Natural killer cell (primary cell): ENCODE measurements at regions not wholly inside any gene's neighbourhood (a gene's known extent, or its start where the extent isn't known, plus 50 kb on each side); places are given as distances from the start of the nearest gene placed in this dataset.

Experiments used
- ATAC-seq, 3 donors: fragments of 150-1000 bp in 2 of 3; fragments of 200-7000 bp in 1 of 3; cut with Tn5 transposase; 1 replicate in 1 of 3; 2 replicates in 2 of 3; pipeline ENCODE4 v1.10.0; 2021; ENCODE audit warnings: mild to moderate bottlenecking in 2 of 3, moderate library complexity in 2 of 3
- DNase-seq, 2 donors: peaks; one replicate each; pipeline versions ENCODE4 v3.0.0 to v3.0.0-alpha.2; 2013 to 2021; ENCODE audit warnings: mixed read lengths in 1 of 2
- H3K27ac ChIP-seq: one replicate; pipeline ENCODE4 v1.5.1; 2013; ENCODE audit warnings: mild to moderate bottlenecking, low read length
- H3K27me3 ChIP-seq: one replicate; pipeline ENCODE4 v1.6.1; 2013; ENCODE audit warnings: low read length; ENCODE audit not compliant: control insufficient read depth, insufficient read depth
- H3K36me3 ChIP-seq: one replicate; pipeline ENCODE4 v1.6.1; 2013; ENCODE audit warnings: low read length; ENCODE audit not compliant: control insufficient read depth, insufficient read depth
- H3K4me1 ChIP-seq: one replicate; pipeline ENCODE4 v1.6.1; 2013; ENCODE audit warnings: low read length; ENCODE audit not compliant: control insufficient read depth, insufficient read depth
- H3K4me3 ChIP-seq: one replicate; pipeline ENCODE4 v1.5.1; 2013; ENCODE audit warnings: low read length
- H3K9me3 ChIP-seq: one replicate; pipeline ENCODE4 v1.6.1; 2013; ENCODE audit warnings: low read length; ENCODE audit not compliant: control insufficient read depth, insufficient read depth
- H3K27ac Mint-ChIP-seq, 2 donors: one replicate each; pipeline ENCODE4 v1.8.0; 2022; ENCODE audit warnings: mild to moderate bottlenecking in 2 of 2, mixed read lengths in 2 of 2, moderate library complexity in 1 of 2
- H3K27me3 Mint-ChIP-seq, 2 donors: one replicate each; pipeline ENCODE4 v1.8.0; 2022; ENCODE audit warnings: low read depth in 2 of 2, mixed read lengths in 2 of 2
- H3K36me3 Mint-ChIP-seq: one replicate; pipeline ENCODE4 v1.8.0; 2022; ENCODE audit warnings: mixed read lengths
- H3K4me1 Mint-ChIP-seq, 2 donors: one replicate each; pipeline ENCODE4 v1.8.0; 2022; ENCODE audit warnings: mixed read lengths in 2 of 2
- H3K4me3 Mint-ChIP-seq: one replicate; pipeline ENCODE4 v1.8.0; 2022; ENCODE audit warnings: mild to moderate bottlenecking, moderate library complexity, mixed read lengths
- H3K9me3 Mint-ChIP-seq, 2 donors: one replicate each; pipeline ENCODE4 v1.8.0; 2022; ENCODE audit warnings: mixed read lengths in 2 of 2
- CTCF ChIP-seq: fragments of 200-600 bp; IDR thresholded peaks from one replicate; pipeline ENCODE4 v1.8.0; 2022; ENCODE audit warnings: antibody characterized with exemption
- WGBS: methylation state at CpG from one replicate; pipeline ENCODE4 v1.1.7; 2013; ENCODE audit warnings: missing lambda C conversion rate; ENCODE audit not compliant: insufficient coverage; 5-methylcytosine and 5-hydroxymethylcytosine counted together
- intact Hi-C: fragments of 100-400 bp; cut with micrococcal nuclease; formaldehyde crosslinking; loops from one replicate; pipeline ENCODE4 v1.14.2; 2022

GRCh38 chr10:127804696-127805095 lies 67.7 kb downstream of the FOXI2 start:
- Mint-ChIP-seq H3K4me1 (no peaks in the 10 kb centered on the region), H3K27ac (no peak overlapping the region), H3K9me3 (no peaks in the 10 kb centered on the region), H3K4me3 (no peak overlapping the region), H3K27me3 (peaks cover 3 to 44% of the 10 kb centered on the region in 2 donors), H3K36me3 (no peaks in the 10 kb centered on the region)
- no peak for ATAC-seq
- no peak for DNase-seq
- 93% methylated on average over 7 of the region's 8 CpGs for WGBS
- Histone ChIP-seq H3K36me3 (no peaks in the 10 kb centered on the region), H3K9me3 (no peaks in the 10 kb centered on the region), H3K27me3 (no peaks in the 10 kb centered on the region), H3K4me3 (no peak overlapping the region), H3K4me1 (no peaks in the 10 kb centered on the region), H3K27ac (no peak overlapping the region)
- intact Hi-C loops, result no loop called here
- no peak for TF ChIP-seq CTCF

GRCh38 chr10:127805950-127806349 lies 69.0 kb downstream of the FOXI2 start:
- no peaks in the 10 kb centered on the region for H3K27me3 ChIP-seq
- intact Hi-C loops, result no loop called here

GRCh38 chr10:127812041-127812440 lies 75.1 kb downstream of the FOXI2 start:
- Mint-ChIP-seq H3K4me1 (no peaks in the 10 kb centered on the region), H3K9me3 (no peaks in the 10 kb centered on the region), H3K27ac (no peak overlapping the region), H3K27me3 (peaks cover 3 to 31% of the 10 kb centered on the region in 2 donors), H3K36me3 (no peaks in the 10 kb centered on the region), H3K4me3 (no peak overlapping the region)
- ATAC-seq (no peak), DNase-seq (no peak)
- no peaks in the 10 kb centered on the region for H3K36me3 ChIP-seq
- H3K4me1 ChIP-seq, result no peaks in the 10 kb centered on the region
- H3K27me3 ChIP-seq, result no peaks in the 10 kb centered on the region
- no peaks in the 10 kb centered on the region for H3K9me3 ChIP-seq
- intact Hi-C loops, result no loop called here
- no peak overlapping the region for H3K4me3 ChIP-seq
- WGBS, result 71% methylated on average over 1 of the region's 2 CpGs
- no peak for TF ChIP-seq CTCF
- H3K27ac ChIP-seq, result no peak overlapping the region

More at GRCh38 chr10:127805950-127806349, 69.0 kb downstream of the FOXI2 start:
- H3K4me1 Mint-ChIP-seq, result no peaks in the 10 kb centered on the region
- Histone ChIP-seq H3K4me1 (no peaks in the 10 kb centered on the region), H3K27ac (no peak overlapping the region), H3K4me3 (no peak overlapping the region), H3K9me3 (no peaks in the 10 kb centered on the region), H3K36me3 (no peaks in the 10 kb centered on the region)
- no peak for ATAC-seq
- H3K36me3 Mint-ChIP-seq, result no peaks in the 10 kb centered on the region
- peaks cover 3 to 38% of the 10 kb centered on the region in 2 donors for H3K27me3 Mint-ChIP-seq
- DNase-seq, result no peak
- TF ChIP-seq CTCF, result no peak
- H3K9me3 Mint-ChIP-seq, result no peaks in the 10 kb centered on the region
- no peak overlapping the region for H3K4me3 Mint-ChIP-seq
- no peak overlapping the region for H3K27ac Mint-ChIP-seq
- WGBS, result 95% methylated on average over 3 of the region's 3 CpGs

GRCh38 chr10:127813290-127813689 lies 76.3 kb downstream of the FOXI2 start:
- Mint-ChIP-seq H3K4me1 (no peaks in the 10 kb centered on the region), H3K36me3 (no peaks in the 10 kb centered on the region), H3K4me3 (no peak overlapping the region), H3K27me3 (peaks cover 3 to 23% of the 10 kb centered on the region in 2 donors), H3K9me3 (no peaks in the 10 kb centered on the region), H3K27ac (no peak overlapping the region)
- no peak for TF ChIP-seq CTCF
- Histone ChIP-seq H3K27ac (no peak overlapping the region), H3K9me3 (no peaks in the 10 kb centered on the region), H3K4me1 (no peaks in the 10 kb centered on the region), H3K27me3 (no peaks in the 10 kb centered on the region), H3K4me3 (no peak overlapping the region), H3K36me3 (no peaks in the 10 kb centered on the region)
- WGBS, result 30% methylated on average over 2 of the region's 2 CpGs
- no peak for ATAC-seq
- intact Hi-C loops, result no loop called here
- DNase-seq, result no peak
